C4-2B (cell line): ENCODE measurements at regions not wholly inside any gene's neighbourhood (a gene's known extent, or its start where the extent isn't known, plus 50 kb on each side); places are given as distances from the start of the nearest gene placed in this dataset.

ENCODE experiments used
- ZFX ChIP-seq: fragments of 450-650 bp; IDR thresholded peaks from 2 replicates; pipeline ENCODE4 v1.6.1; 2017
- TF ChIP-seq, protein P1 (sequence below): fragments of 450-650 bp; conservative IDR thresholded peaks from 2 replicates; pipeline ENCODE4 v1.5.1; 2017; ENCODE audit warnings: mild to moderate bottlenecking

DNA sequence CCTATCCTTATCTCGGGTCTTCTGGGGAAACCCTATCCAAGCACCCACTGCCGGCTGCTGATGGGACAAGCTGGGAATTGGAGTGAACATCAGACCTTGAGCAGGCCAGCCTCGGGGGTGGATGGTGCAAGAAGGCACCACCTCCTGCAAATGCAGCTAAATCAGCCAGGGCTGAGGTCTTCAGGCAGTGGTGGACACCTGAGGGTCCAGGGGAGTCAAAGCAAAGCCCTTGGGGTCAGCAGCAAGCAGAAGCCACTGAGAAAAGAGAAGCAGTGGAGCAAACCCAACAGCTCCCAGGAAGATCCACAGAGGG is 55.4 kb upstream of the ENPP7 start:
- TF ChIP-seq, protein P1, sequence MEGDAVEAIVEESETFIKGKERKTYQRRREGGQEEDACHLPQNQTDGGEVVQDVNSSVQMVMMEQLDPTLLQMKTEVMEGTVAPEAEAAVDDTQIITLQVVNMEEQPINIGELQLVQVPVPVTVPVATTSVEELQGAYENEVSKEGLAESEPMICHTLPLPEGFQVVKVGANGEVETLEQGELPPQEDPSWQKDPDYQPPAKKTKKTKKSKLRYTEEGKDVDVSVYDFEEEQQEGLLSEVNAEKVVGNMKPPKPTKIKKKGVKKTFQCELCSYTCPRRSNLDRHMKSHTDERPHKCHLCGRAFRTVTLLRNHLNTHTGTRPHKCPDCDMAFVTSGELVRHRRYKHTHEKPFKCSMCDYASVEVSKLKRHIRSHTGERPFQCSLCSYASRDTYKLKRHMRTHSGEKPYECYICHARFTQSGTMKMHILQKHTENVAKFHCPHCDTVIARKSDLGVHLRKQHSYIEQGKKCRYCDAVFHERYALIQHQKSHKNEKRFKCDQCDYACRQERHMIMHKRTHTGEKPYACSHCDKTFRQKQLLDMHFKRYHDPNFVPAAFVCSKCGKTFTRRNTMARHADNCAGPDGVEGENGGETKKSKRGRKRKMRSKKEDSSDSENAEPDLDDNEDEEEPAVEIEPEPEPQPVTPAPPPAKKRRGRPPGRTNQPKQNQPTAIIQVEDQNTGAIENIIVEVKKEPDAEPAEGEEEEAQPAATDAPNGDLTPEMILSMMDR: no peak
- no peak for TF ChIP-seq ZFX
